ENCODE measurements at regions not wholly inside any gene's neighbourhood (a gene's known extent, or its start where the extent isn't known, plus 50 kb on each side); places are given as distances from the start of the nearest gene placed in this dataset.

GRCh38 chr5:88660264-88660946 is 222.6 kb downstream of the MEF2C start:
- CTCF ChIA-PET = interaction anchor here (1.3 kb wide), 1 partner anchor 9 kb away, joined by 5 read pairs; no protein-coding TSS in a partner anchor
- POLR2A ChIA-PET = interaction anchor here (0.7 to 3.5 kb wide), 15 partner anchors 9 to 818 kb away, joined by 3 to 68 read pairs (median 4); no protein-coding TSS in a partner anchor
- no peak for DNase-seq (ENCODE audit: extremely low spot score)
- TF ChIP-seq, protein P1, sequence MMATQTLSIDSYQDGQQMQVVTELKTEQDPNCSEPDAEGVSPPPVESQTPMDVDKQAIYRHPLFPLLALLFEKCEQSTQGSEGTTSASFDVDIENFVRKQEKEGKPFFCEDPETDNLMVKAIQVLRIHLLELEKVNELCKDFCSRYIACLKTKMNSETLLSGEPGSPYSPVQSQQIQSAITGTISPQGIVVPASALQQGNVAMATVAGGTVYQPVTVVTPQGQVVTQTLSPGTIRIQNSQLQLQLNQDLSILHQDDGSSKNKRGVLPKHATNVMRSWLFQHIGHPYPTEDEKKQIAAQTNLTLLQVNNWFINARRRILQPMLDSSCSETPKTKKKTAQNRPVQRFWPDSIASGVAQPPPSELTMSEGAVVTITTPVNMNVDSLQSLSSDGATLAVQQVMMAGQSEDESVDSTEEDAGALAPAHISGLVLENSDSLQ (IDR thresholded peaks at IDR 0.05) = no peak
- peak; percentile 87 for TF ChIP-seq L3MBTL2 (conservative IDR thresholded peaks at IDR 0.05)

DNA sequence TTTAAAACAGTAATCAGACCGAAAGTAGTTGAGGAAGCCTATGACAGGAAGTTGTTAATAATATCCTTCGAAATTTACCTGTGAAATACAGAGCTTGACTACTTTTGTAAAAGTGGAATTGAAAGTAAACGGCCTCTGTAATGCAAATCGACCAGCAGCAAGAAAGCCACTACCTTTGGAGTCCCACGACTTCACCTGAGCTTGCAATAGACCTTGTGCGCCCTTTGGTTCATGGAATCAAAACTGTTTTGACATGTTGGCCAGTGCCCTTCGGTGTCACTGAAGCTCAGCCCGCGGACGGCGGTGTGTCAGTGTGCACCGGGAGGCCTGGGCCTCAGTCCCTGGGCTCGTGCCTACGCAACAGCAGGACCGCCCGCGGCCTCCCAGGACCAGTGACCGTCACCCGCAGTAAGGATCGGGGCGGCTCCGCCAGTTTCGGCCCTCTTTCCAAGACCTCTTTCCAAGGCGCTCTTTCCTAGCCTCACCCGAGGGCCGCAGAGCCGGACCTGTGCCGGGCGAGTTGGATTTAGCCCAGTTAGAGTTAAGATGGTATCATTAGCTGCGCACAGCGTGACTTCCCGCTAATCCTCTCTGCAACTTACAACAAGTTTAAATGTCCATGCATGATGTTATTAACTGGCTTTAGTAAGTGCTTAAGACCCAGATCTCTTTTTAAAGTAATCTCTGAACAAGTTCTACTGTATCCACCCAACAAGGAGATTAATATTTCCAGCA is 223.3 kb downstream of the MEF2C start:
- TF ChIP-seq CTBP1 (IDR thresholded peaks at IDR 0.05; ENCODE audit: borderline replicate concordance) (no peak), ARNT (IDR thresholded peaks at IDR 0.05) (no peak), HDGF (IDR thresholded peaks at IDR 0.05; ENCODE audit: borderline replicate concordance) (no peak), FOXM1 (IDR thresholded peaks at IDR 0.05; ENCODE audit: borderline replicate concordance) (no peak), NFRKB (IDR thresholded peaks at IDR 0.05) (no peak), SUZ12 (IDR thresholded peaks at IDR 0.05) (no peak), FOXA1 (IDR thresholded peaks at IDR 0.05) (no peak), ELF4 (IDR thresholded peaks at IDR 0.05) (no peak), SP1 (IDR thresholded peaks at IDR 0.05) (no peak), LEF1 (IDR thresholded peaks at IDR 0.05; ENCODE audit: borderline replicate concordance) (no peak), TARDBP (IDR thresholded peaks at IDR 0.05) (no peak)
- TF ChIP-seq, protein P1 (IDR thresholded peaks at IDR 0.05) = no peak
- ChIA-PET POLR2A (interaction anchor here (1.1 to 3.5 kb wide), 8 partner anchors 10 to 152 kb away, joined by 3 to 68 read pairs (median 6); no protein-coding TSS in a partner anchor), CTCF (interaction anchor here (1.3 kb wide), 1 partner anchor 10 kb away, joined by 5 read pairs; no protein-coding TSS in a partner anchor)
- no peak for DNase-seq (ENCODE audit: extremely low spot score)

DNA sequence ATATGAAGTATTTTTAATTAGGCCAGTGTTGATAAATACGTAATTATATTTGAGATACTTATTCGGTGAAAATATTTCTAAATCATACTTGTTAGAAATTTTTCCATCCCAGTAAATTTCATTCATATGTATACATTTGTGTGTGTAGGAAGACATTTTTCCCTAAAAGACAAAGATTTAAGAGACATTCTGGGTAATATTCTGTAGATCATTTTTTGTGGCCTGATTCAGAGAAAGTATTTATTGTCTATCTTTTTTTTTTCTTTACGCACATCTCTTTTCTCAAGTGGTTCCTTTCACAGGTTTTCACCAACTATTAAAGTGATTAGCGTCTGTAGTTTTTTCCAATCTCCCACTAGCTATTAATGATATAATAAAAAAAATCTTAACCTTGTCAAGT is 224.1 kb downstream of the MEF2C start:
- CTCF ChIA-PET = no interaction called here
- TF ChIP-seq NFRKB (IDR thresholded peaks at IDR 0.05) = no peak
- POLR2A ChIA-PET = interaction anchor here (3.5 kb wide), 1 partner anchor 16 kb away, joined by 68 read pairs; no protein-coding TSS in a partner anchor
- no peak for DNase-seq (ENCODE audit: extremely low spot score)

- ChIA-PET POLR2A (interaction anchor here (3.5 kb wide), 1 partner anchor 17 kb away, joined by 68 read pairs; no protein-coding TSS in a partner anchor), CTCF (no interaction called here)
- TF ChIP-seq FOXA1 (IDR thresholded peaks at IDR 0.05) (no peak), FOXK2 (IDR thresholded peaks at IDR 0.05) (no peak), ZNF384 (IDR thresholded peaks at IDR 0.05) (no peak), TARDBP (IDR thresholded peaks at IDR 0.05) (no peak), SUZ12 (IDR thresholded peaks at IDR 0.05) (no peak), ELF4 (IDR thresholded peaks at IDR 0.05) (no peak), NFRKB (IDR thresholded peaks at IDR 0.05) (no peak), FOXM1 (IDR thresholded peaks at IDR 0.05; ENCODE audit: borderline replicate concordance) (no peak), CTBP1 (IDR thresholded peaks at IDR 0.05; ENCODE audit: borderline replicate concordance) (no peak), HDGF (IDR thresholded peaks at IDR 0.05; ENCODE audit: borderline replicate concordance) (no peak), LEF1 (IDR thresholded peaks at IDR 0.05; ENCODE audit: borderline replicate concordance) (no peak), L3MBTL2 (conservative IDR thresholded peaks at IDR 0.05) (no peak), SP1 (IDR thresholded peaks at IDR 0.05) (no peak), BHLHE40 (IDR thresholded peaks at IDR 0.05; ENCODE audit: borderline replicate concordance) (no peak)
- TF ChIP-seq, protein P1 (IDR thresholded peaks at IDR 0.05) = no peak
- DNase-seq (ENCODE audit: extremely low spot score) = no peak
These were observed 224.8 kb downstream of the MEF2C start for GRCh38 chr5:88657906-88658775.

- no peak for DNase-seq (ENCODE audit: extremely low spot score)
- TF ChIP-seq TARDBP (IDR thresholded peaks at IDR 0.05) (no peak), ZNF384 (IDR thresholded peaks at IDR 0.05) (no peak), L3MBTL2 (conservative IDR thresholded peaks at IDR 0.05) (no peak), CTBP1 (IDR thresholded peaks at IDR 0.05; ENCODE audit: borderline replicate concordance) (no peak), SUZ12 (IDR thresholded peaks at IDR 0.05) (no peak), NFRKB (IDR thresholded peaks at IDR 0.05) (no peak), HDGF (IDR thresholded peaks at IDR 0.05; ENCODE audit: borderline replicate concordance) (no peak), SP1 (IDR thresholded peaks at IDR 0.05) (no peak), FOXA1 (IDR thresholded peaks at IDR 0.05) (no peak)
- POLR2A ChIA-PET = no interaction called here
- CTCF ChIA-PET = no interaction called here
These were observed 225.8 kb downstream of the MEF2C start for GRCh38 chr5:88657136-88657535.

Data from HEK293T (cell line).